ENCODE measurements at regions not wholly inside any gene's neighbourhood (a gene's known extent, or its start where the extent isn't known, plus 50 kb on each side); places are given as distances from the start of the nearest gene placed in this dataset.

GRCh38 chr5:4513381-4513780, 626.7 kb upstream of the ADAMTS16 start:
- TF ChIP-seq CTCF (IDR thresholded peaks at IDR 0.05; ENCODE audit: insufficient read depth, low read length) = no peak
- TF ChIP-seq POLR2AphosphoS5 (IDR thresholded peaks at IDR 0.05; ENCODE audit: low read depth) = no peak
